ENCODE measurements at regions not wholly inside any gene's neighbourhood (a gene's known extent, or its start where the extent isn't known, plus 50 kb on each side); places are given as distances from the start of the nearest gene placed in this dataset.
A peak's percentile ranks its signal among the peaks of the same experiment; 100 is the strongest.

- no peaks in the 10 kb centered on the region for H3K27me3 ChIP-seq (ENCODE audit: insufficient read depth, low read length)
- no peak for TF ChIP-seq CTCF (IDR thresholded peaks at IDR 0.05; ENCODE audit: extremely low read depth, low read depth, low read length)
- no peaks in the 10 kb centered on the region for H3K9me3 ChIP-seq (ENCODE audit: low read depth, low read length)
- H3K4me2 ChIP-seq (ENCODE audit: insufficient read depth, low read length), result peak overlapping the region; percentile 61
- peaks cover 19% of the 10 kb centered on the region for H4K20me1 ChIP-seq (ENCODE audit: insufficient read depth, low read length)
- H2AFZ ChIP-seq (ENCODE audit: low read length), result no peak overlapping the region
- H3K4me3 ChIP-seq (ENCODE audit: insufficient read depth, low read length), result no peak overlapping the region
- no peak for DNase-seq (ENCODE audit: insufficient read length, low spot score, missing footprints)
- peaks cover 85% of the 10 kb centered on the region for H3K79me2 ChIP-seq (ENCODE audit: insufficient read depth, low read length)
- no peak overlapping the region for H3K27ac ChIP-seq (ENCODE audit: low read depth, low read length)
- H3K4me1 ChIP-seq (ENCODE audit: insufficient read depth, low read length), result peaks cover 20% of the 10 kb centered on the region
- no peaks in the 10 kb centered on the region for H3K36me3 ChIP-seq (ENCODE audit: insufficient read depth, low read length)
Observed at GRCh38 chr6:144350528-144350880, 65.4 kb downstream of the UTRN start.

DNA sequence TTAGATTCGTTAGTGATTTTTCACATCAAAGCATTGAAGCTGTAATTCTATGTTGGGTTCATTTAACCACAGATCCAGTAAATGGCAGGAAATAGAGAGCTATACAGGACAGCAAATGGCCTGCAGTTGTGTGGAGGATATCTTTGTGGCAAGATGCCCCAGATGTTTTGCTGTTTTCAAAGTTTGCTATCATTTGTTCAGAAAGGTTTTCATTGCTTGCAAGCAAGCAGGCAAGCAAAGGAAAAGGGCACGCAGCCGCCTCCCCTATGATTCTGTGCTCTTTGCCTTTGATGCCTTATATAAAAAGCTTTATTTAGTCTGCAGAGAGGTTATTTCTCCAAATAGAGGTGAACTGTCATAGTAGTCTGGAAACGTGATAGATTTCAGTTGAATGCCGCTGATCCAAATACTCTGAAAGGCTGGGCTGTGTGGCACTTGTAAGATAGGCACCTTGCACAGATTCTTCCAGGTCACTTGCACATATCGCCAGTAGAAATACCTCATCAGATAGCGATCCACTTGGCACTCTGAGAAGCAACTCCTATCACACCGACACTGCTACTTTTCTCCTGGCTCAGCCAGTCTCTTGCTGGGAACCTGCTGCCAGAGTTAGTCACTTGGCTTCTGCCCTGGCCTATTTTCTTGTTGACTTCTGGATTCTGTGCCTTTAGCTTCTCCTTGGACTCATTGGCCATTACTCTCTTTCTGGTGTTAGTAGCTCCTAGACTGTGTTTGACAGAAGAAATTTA is 66.4 kb downstream of the UTRN start:
- no peak for TF ChIP-seq CTCF (IDR thresholded peaks at IDR 0.05; ENCODE audit: extremely low read depth, low read depth, low read length)
- H3K36me3 ChIP-seq (ENCODE audit: insufficient read depth, low read length), result no peaks in the 10 kb centered on the region
- H3K4me3 ChIP-seq (ENCODE audit: insufficient read depth, low read length), result no peak overlapping the region
- peaks cover 19% of the 10 kb centered on the region for H4K20me1 ChIP-seq (ENCODE audit: insufficient read depth, low read length)
- H3K4me1 ChIP-seq (ENCODE audit: insufficient read depth, low read length), result peaks cover 20% of the 10 kb centered on the region
- no peak for DNase-seq (ENCODE audit: insufficient read length, low spot score, missing footprints)
- peaks cover 92% of the 10 kb centered on the region for H3K79me2 ChIP-seq (ENCODE audit: insufficient read depth, low read length)
- H3K9me3 ChIP-seq (ENCODE audit: low read depth, low read length), result no peaks in the 10 kb centered on the region
- H3K27ac ChIP-seq (ENCODE audit: low read depth, low read length), result no peak overlapping the region
- H2AFZ ChIP-seq (ENCODE audit: low read length), result no peak overlapping the region
- H3K27me3 ChIP-seq (ENCODE audit: insufficient read depth, low read length), result no peaks in the 10 kb centered on the region
- no peak overlapping the region for H3K4me2 ChIP-seq (ENCODE audit: insufficient read depth, low read length)

- peaks cover 16% of the 10 kb centered on the region for H3K4me1 ChIP-seq (ENCODE audit: insufficient read depth, low read length)
- peaks cover 93% of the 10 kb centered on the region for H3K79me2 ChIP-seq (ENCODE audit: insufficient read depth, low read length)
- no peak overlapping the region for H3K4me2 ChIP-seq (ENCODE audit: insufficient read depth, low read length)
- no peaks in the 10 kb centered on the region for H3K9me3 ChIP-seq (ENCODE audit: low read depth, low read length)
- no peak overlapping the region for H3K4me3 ChIP-seq (ENCODE audit: insufficient read depth, low read length)
- no peak overlapping the region for H2AFZ ChIP-seq (ENCODE audit: low read length)
- no peaks in the 10 kb centered on the region for H3K27me3 ChIP-seq (ENCODE audit: insufficient read depth, low read length)
- H4K20me1 ChIP-seq (ENCODE audit: insufficient read depth, low read length), result peaks cover 17% of the 10 kb centered on the region
- no peak for DNase-seq (ENCODE audit: insufficient read length, low spot score, missing footprints)
- no peak overlapping the region for H3K27ac ChIP-seq (ENCODE audit: low read depth, low read length)
- no peak for TF ChIP-seq CTCF (IDR thresholded peaks at IDR 0.05; ENCODE audit: extremely low read depth, low read depth, low read length)
- H3K36me3 ChIP-seq (ENCODE audit: insufficient read depth, low read length), result no peaks in the 10 kb centered on the region
Observed at GRCh38 chr6:144352331-144352730, 67.2 kb downstream of the UTRN start.

DNA sequence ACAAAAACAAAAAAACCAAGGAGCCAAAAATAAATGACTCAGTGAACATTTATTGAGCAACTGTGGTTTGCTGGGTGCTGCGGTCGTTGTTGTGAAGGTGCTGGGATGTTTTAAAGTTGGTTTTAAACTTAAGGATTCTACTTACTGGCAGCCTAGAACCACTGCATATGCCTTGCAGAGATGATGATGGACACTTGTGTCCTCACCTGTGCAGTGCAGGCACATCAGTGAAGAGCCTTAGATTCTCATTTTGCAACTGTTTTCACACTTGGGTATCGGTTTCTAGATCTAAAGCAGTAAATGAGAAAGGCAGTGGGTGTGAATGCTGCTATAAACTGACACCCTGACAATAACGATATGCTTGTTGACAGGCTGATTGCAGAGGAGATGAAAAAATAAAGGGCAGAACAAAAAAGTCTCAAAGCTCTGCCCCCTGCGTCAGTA is 68.8 kb downstream of the UTRN start:
- H4K20me1 ChIP-seq (ENCODE audit: insufficient read depth, low read length), result peaks cover 13% of the 10 kb centered on the region
- TF ChIP-seq CTCF (IDR thresholded peaks at IDR 0.05; ENCODE audit: extremely low read depth, low read depth, low read length), result no peak
- H3K36me3 ChIP-seq (ENCODE audit: insufficient read depth, low read length), result no peaks in the 10 kb centered on the region
- H3K79me2 ChIP-seq (ENCODE audit: insufficient read depth, low read length), result peaks cover 89% of the 10 kb centered on the region
- DNase-seq (ENCODE audit: insufficient read length, low spot score, missing footprints), result no peak
- no peaks in the 10 kb centered on the region for H3K9me3 ChIP-seq (ENCODE audit: low read depth, low read length)
- no peak overlapping the region for H3K4me3 ChIP-seq (ENCODE audit: insufficient read depth, low read length)
- peaks cover 14% of the 10 kb centered on the region for H3K4me1 ChIP-seq (ENCODE audit: insufficient read depth, low read length)
- H3K4me2 ChIP-seq (ENCODE audit: insufficient read depth, low read length), result no peak overlapping the region
- H3K27me3 ChIP-seq (ENCODE audit: insufficient read depth, low read length), result no peaks in the 10 kb centered on the region
- H3K27ac ChIP-seq (ENCODE audit: low read depth, low read length), result no peak overlapping the region
- no peak overlapping the region for H2AFZ ChIP-seq (ENCODE audit: low read length)

Measured in osteoblast (primary cell).